NCI-H1694 (cell line): ENCODE measurements at regions not wholly inside any gene's neighbourhood (a gene's known extent, or its start where the extent isn't known, plus 50 kb on each side); places are given as distances from the start of the nearest gene placed in this dataset.

ENCODE experiments used
- DNase-seq: peaks from one replicate; lab custom pipeline; 2025; lab: John Stamatoyannopoulos, UW

GRCh38 chr18:72360634-72361033 is 183.5 kb downstream of the CBLN2 start:
- no peak for DNase-seq

DNA sequence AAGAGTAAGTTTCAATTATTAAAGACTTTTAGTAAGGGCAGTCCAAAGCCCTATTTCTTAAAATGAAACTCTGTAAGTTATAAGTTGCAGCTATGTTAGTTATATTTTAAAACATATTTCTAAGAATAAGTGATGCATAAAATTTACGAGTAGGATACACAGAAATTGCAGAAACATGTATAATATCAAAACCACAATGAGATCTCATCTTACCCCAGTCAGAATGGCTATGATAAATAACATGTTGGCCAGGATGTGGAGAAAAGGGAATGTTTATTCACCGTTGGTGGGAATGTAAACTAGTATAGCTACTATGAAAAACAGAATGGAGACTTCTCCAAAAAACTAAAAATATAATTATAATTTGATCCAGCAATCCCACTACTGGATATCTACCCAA is 201.2 kb downstream of the CBLN2 start:
- DNase-seq = no peak

GRCh38 chr18:72339976-72340375 is 204.2 kb downstream of the CBLN2 start:
- no peak for DNase-seq

DNA sequence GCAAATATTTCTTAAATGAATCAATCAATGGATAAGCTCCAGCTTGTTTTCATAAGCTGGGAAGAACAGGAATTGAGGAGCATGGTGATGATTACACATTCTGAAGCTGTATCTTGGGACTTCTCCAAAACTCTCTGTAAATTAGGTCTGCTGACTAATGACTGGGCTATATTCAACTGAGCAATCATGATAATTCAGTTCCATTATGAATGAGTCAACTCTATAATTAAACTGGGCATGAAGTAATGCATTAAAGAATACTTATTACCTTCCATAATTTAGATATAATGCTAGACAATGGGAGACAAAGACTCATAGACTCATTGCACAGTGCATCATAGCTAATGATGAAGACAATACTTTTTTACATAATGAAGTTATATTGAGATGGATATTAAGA is 207.4 kb downstream of the CBLN2 start:
- DNase-seq = no peak

GRCh38 chr18:72329533-72329932 is 214.6 kb downstream of the CBLN2 start:
- no peak for DNase-seq

GRCh38 chr18:72325307-72325706 is 218.8 kb downstream of the CBLN2 start:
- no peak for DNase-seq

DNA sequence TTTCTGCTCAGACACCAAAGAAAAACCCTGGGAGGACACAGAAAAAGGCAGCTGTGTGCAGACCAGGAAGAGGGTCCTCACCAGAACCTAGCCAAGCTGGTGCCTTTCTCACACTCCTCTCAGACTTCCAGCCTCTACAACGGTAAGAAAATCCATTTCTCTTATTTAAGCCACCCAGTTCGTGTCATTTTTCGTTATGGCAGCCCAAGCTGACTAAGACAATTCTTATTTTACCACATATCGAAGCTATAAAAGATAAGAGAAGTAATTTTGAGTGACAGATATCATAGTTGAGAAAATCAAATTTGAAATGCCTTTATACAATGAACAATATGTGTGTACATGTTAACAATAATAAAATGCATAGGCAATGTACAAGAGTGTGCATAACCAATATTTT is 219.5 kb downstream of the CBLN2 start:
- DNase-seq = no peak

GRCh38 chr18:72316497-72316896 is 227.6 kb downstream of the CBLN2 start:
- no peak for DNase-seq

DNA sequence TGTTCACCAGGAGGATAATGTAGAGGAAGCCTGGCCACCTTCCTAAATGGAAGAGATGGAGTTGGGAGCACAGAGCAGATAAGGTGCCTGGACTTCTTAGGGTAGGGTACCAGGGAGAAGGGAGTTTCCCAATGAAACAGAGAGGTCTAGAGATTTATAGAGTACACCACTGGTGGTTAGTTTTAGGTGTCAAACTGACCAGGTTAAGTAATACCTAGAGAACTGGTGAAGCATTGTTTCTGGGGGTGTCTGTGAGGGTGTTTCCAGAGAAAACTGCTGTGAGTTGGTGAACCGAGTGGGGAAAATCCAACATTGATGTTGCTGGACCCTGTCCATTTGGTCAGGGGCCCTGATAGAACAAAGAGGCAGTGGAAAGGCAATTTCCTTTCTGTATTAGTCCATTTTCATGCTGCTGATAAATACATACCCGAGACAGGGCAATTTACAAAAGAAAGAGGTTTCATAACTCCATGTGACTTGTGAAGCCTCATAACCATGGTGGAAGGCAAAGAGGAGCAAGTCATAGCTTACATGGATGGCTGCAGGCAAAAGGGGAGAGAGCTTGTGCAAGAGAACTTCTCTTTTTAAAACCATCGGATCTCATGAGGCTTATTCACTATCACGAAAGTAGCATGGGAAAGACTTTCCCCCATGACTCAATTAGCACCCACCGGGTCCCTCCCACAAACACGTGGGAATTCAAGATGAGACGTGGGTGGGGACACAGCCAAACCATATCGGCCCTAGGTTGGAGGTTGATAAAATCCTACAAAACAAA is 260.8 kb downstream of the CBLN2 start:
- DNase-seq = no peak

DNA sequence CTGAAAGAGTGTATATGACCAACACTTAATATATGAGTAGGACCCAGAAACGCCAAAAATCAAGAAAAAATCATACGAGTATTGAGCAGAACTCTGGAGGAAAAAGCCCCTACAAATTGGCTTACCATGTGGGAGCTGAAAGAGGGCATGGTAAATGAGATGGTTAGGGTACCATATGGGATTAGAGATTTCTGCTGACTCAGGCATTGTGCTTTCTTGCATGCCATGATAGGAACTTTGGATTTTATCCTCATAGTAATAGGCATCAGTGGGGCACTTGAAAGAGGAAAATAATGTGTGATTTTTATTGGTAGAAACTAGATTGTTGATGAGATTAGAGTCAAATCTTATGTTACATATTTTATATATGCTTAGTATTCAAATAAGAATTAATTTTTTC is 271.1 kb downstream of the CBLN2 start:
- no peak for DNase-seq

GRCh38 chr18:72261590-72261989 is 282.6 kb downstream of the CBLN2 start:
- no peak for DNase-seq

DNA sequence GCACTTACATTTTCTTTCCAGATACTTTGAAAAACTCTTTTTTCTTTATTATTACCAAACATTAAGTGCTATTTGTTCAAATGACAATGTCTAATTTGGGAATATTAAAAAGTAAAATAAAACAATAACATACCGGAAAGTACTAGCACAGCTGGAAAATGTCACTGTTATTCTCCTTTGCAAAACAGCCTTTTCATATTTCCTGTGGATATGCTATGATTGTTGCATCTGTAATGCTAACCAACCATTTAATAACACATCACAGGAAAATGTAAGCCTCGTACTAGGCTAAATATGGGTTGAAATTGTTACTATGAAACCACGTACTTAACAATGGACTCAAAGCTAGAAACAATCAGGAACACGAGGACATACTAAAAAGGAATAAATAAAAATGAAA is 298.1 kb downstream of the CBLN2 start:
- DNase-seq = no peak

DNA sequence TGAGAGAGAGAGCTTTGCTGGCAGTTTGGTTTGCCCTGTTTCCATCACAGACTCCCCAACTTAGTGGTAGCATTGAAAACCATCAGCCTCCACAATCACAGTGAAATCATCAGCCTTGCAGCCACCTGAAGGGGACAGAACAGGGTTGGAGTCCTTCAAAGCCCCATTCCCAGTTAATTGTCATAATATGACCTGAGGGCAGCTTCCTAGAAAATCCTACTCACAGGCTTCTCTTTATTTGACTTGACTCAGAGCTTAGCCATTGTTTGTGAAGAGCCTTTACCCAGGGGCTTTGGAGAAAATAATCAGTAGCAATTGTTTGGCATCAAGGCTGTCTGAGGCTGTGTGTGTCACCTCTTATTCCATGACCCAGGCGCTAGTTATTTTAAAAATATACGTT is 308.7 kb downstream of the CBLN2 start:
- DNase-seq = no peak

DNA sequence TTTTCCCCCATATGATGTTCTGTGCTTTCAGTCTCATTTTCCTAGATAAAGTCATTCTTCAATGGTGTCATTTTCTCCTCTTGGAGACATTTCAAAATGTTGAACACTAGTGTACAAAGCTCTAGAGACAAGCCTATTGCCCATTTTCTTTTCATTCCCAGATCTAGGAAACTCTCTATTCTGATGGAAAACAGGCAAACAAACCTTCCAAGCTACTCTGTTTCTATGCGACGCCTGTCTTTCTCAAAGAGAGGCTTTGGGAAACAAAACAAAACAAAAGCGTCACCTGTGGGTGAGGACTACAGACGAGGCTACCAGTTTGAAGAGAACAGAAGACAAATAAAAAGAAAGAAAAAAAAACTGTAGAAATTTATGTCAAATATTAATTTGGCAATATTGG is 311.0 kb downstream of the CBLN2 start:
- no peak for DNase-seq

GRCh38 chr18:72232644-72233043 is 311.5 kb downstream of the CBLN2 start:
- no peak for DNase-seq

DNA sequence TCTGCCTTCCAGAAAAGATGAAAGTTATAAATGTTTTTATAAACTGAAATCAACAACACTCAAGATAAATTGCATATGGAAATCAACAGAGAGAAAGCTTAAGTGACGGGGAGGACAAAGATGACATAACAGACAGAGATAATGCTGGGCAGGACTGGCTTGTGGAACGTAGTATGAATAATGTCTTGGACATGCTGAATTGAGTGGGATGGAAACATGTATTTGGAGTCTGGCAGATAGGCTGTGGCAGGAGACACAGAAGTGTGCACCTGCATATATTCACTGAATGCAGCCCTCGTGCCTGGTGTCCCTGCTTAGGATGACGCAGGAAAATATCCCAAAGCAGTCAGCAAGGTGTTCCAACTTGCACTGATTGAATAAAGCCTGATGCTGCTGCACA is 318.2 kb downstream of the CBLN2 start:
- no peak for DNase-seq

GRCh38 chr18:72223733-72224132 is 320.4 kb downstream of the CBLN2 start:
- no peak for DNase-seq

DNA sequence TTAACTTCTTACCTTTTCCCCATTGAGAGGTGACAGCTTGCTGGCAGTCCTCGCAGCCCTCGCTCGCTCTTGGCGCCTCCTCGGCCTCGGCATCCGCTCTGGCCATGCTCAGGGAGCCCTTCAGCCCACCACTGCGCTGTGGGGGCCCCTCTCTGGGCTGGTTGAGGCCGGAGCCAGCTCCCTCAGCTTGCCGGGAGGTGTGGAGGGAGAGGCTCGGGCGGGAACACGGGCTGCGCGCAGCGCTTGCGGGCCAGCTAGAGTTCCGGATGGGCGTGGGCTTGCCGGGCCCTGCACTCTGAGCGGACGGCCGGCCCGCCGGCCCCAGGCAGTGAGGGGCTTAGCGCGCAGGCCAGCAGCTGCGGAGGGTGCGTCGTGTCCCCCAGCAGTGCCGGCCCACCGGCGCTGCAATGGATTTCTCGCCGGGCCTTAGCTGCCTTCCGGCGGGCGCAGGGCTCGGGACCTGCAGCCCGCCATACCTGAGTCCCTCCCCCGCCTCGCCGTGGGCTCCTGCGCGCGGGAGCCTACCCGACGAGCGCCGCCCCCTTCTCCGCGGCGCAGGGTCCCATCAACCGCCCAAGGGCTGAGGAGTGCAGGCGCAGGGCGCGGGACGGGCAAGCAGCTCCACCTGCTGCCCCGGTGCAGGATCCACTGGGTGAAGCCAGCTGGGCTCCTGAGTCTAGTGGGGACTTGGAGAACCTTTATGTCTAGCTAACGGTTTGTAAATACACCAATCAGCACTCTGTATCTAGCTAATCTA is 335.0 kb downstream of the CBLN2 start:
- DNase-seq = no peak

DNA sequence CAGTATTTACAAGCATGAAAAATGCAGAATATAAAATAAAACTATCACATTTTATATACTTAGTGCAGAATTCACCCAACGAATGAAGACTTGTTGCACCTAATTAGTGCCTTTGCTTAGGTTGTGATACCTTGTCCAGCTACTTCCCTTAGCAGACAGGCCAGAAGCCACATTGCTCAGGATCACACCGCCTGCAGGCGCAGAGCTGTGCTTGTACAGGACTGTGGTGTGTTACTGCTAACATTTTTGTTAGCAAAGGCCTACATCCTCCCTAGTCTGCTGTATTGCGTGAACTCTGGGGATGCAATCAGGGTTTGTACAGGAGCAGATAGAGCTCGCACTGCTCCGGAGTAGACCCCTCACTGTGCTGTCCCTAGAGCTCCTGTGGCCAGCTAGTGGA is 336.9 kb downstream of the CBLN2 start:
- DNase-seq = no peak

GRCh38 chr18:72206814-72207213 is 337.3 kb downstream of the CBLN2 start:
- no peak for DNase-seq

DNA sequence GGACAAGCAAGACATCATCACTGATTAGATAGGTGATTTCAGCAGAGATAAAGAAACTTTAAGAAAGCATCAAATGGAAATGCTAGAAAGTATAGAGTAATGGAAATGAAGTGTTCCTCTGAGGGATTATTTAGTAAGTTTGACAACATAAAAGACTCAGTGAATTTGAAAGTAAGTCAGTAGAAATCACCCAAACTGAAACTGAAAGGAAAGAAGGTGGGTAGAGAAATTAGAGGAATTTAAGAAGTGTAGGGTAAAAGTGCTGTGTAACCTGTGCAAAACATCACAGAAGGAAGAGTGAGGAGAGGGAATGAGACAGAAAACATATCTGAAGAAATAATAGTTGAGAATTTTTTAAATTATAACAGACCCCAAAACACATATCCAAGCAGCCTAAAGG is 343.1 kb downstream of the CBLN2 start:
- DNase-seq = no peak

- no peak for DNase-seq
These were observed 346.6 kb downstream of the CBLN2 start for GRCh38 chr18:72197591-72197990.

DNA sequence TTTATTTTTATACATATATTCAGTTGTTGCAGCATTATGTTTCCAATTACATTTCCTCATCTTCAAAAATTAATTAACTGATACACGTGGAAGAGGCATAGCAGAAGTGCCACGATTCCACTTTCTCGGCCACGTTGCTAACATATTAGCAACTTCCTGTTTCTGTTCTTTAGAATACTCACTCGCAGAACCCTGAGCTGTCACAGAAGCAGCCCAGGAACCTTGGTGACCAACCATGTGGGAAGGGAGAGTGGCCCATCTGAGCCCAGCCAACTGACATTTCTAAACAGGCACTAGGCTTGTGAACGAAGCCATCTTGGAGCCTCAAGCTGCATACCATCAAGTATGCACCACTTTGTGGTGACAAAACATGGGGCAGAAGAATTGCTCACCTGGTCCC is 350.1 kb downstream of the CBLN2 start:
- no peak for DNase-seq

DNA sequence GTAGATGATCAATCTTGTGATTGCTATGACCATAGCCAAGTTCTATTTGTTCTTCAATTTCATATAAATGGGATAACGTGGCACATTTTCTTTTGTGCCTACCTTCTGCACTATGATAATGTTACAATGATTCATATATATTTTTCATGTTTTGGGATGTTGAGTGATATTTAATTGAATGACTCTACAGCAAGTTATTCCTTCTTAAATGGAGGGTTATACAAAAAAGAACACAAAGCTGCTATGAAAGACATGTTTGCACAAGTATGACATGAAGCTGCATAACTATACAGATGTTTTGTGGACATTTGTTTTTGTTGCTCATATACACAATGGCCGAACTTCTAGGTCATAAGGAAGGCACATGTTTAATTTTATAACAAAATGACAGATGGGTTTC is 356.2 kb downstream of the CBLN2 start:
- DNase-seq = no peak
